ENCODE measurements at regions not wholly inside any gene's neighbourhood (a gene's known extent, or its start where the extent isn't known, plus 50 kb on each side); places are given as distances from the start of the nearest gene placed in this dataset.
A peak's percentile ranks its signal among the peaks of the same experiment; 100 is the strongest.
"Not testable (repeated sequence)": the region's sequence is repeated elsewhere in the genome, so short reads cannot be mapped to it uniquely, and the experiment has no call there.

DNA sequence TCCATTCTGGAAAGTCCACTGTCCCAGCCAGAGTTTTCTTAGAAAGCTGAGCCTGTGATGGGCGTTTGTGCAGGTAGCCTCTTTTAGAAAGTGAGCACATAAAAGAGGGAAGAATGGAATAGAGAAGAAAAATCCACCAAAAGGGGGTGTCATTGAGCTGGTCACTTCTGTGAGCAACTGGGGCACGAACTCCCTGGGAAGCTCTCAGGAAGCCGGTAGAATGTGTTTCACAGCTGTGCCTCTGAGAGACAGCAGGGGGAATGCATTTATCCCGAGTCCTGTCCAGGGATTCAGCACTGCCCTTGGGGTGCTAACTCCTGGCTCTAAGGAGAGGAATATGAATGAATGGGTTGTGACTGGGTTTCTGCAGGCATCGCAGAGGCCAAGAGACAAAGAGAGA is 73.8 kb upstream of the SPATA31A3 start:
- H3K36me3 ChIP-seq (ENCODE audit: control insufficient read depth, insufficient read depth, low read length); H3K4me3 ChIP-seq (ENCODE audit: low read length); H3K4me1 ChIP-seq (ENCODE audit: control insufficient read depth, insufficient read depth, low read length); H3K9me3 ChIP-seq (ENCODE audit: control insufficient read depth, insufficient read depth, low read length); H3K27me3 ChIP-seq (ENCODE audit: control insufficient read depth, insufficient read depth, low read length); DNase-seq (ENCODE audit: low read depth, low spot score); H3K27ac ChIP-seq (ENCODE audit: low read length): not testable (repeated sequence)
- WGBS (ENCODE audit: insufficient coverage, insufficient read length): no CpG with 5 or more reads among the region's 5 CpGs

DNA sequence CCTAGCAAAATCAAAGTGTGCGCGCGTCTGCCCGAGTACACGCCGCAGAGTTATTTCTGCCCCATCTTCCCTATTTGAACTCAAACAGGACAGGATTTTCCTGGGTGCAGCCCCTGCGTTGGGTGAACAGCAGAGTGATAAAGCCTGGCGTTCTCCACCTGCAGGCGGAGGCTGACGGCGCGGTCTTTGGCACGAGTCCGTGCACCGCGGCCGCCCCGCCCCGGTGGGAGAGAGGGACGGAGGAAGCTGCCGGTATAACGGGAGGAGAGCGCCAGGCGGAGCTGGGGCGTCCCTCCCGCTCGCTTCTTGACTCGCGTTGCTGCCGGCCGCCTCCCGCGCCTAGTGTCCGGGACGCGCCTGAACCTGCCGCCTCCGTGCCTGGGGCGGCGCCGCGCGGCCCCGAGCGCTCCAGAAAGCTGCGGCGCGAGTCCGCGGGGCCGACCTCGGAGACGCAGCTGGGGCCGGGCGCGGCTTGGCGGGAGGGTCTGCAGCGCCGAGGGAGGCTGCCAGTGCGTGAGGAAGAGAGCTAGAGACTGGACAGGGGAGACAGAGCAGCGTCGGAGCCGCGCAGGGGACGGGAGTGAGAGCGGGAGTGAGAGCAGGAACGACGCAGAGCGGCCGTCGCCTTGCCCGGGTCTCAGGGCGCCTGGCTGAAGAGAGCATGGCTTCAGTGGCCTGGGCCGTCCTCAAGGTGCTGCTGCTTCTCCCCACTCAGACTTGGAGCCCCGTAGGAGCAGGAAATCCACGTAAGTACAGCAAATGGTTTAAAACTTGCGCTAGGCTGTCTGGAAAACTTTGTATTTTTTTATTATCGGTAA is 66.8 kb upstream of the SPATA31A3 start:
- H3K36me3 ChIP-seq (ENCODE audit: control insufficient read depth, insufficient read depth, low read length); DNase-seq (ENCODE audit: low read depth, low spot score); H3K27ac ChIP-seq (ENCODE audit: low read length); H3K27me3 ChIP-seq (ENCODE audit: control insufficient read depth, insufficient read depth, low read length); H3K9me3 ChIP-seq (ENCODE audit: control insufficient read depth, insufficient read depth, low read length); H3K4me1 ChIP-seq (ENCODE audit: control insufficient read depth, insufficient read depth, low read length): not testable (repeated sequence)
- no CpG with 5 or more reads among the region's 78 CpGs for WGBS (ENCODE audit: insufficient coverage, insufficient read length)
- H3K4me3 ChIP-seq (ENCODE audit: low read length): peak overlapping the region; percentile 8; the same call in 1 of the 2 replicates

Data from iPS DF 6.9 (cell line).